Panc1 (cell line): ENCODE measurements at regions not wholly inside any gene's neighbourhood (a gene's known extent, or its start where the extent isn't known, plus 50 kb on each side); places are given as distances from the start of the nearest gene placed in this dataset.
"Not testable (repeated sequence)": the region's sequence is repeated elsewhere in the genome, so short reads cannot be mapped to it uniquely, and the experiment has no call there.

ENCODE experiments used
- ATAC-seq: fragments of 200-7000 bp; cut with Tn5 transposase; 2 replicates; pipeline ENCODE4 v1.9.1; 2020; ENCODE audit warnings: mild to moderate bottlenecking, moderate library complexity
- BruUV-seq: library from RNA; stranded (reverse); fragments of 400-500 nt; replicated peaks from 2 replicates; lab custom pipeline; 2021; lab: Mats Ljungman, UMichigan
- CTCF ChIA-PET: fragments of 300-600 bp; sonication (Branson Sonifier 250); formaldehyde crosslinking; loops from one replicate; lab custom pipeline; 2022; ENCODE audit warnings: antibody characterized with exemption; lab: Charles Lee
- POLR2A ChIA-PET: fragments of 300-600 bp; sonication (Branson Sonifier 250); formaldehyde crosslinking; loops from one replicate; lab custom pipeline; 2022; ENCODE audit warnings: antibody characterized with exemption; lab: Charles Lee
- DNase-seq: peaks from one replicate; pipeline ENCODE4 v3.0.0-alpha.2; 2010; ENCODE audit warnings: low read depth, low spot score
- H3K27ac ChIP-seq: 2 replicates; pipeline ENCODE4 v1.5.1; 2011; ENCODE audit warnings: mild to moderate bottlenecking, low read length, inconsistent platforms
- H3K27me3 ChIP-seq: fragments of 200-500 bp; sonication (Bioruptor generic); 2 replicates; pipeline ENCODE4 v1.6.0; 2014; ENCODE audit warnings: low read length, inconsistent platforms; ENCODE audit not compliant: control insufficient read depth, insufficient read depth
- H3K36me3 ChIP-seq: fragments of 200-500 bp; sonication (Bioruptor generic); 2 replicates; pipeline ENCODE4 v1.5.1; 2014; ENCODE audit warnings: inconsistent platforms, mild to moderate bottlenecking, low read length, moderate library complexity; ENCODE audit not compliant: control insufficient read depth, insufficient read depth
- H3K4me1 ChIP-seq: 2 replicates; pipeline ENCODE4 v1.5.1; 2011; ENCODE audit warnings: inconsistent platforms, mild to moderate bottlenecking, low read length, moderate library complexity; ENCODE audit not compliant: control insufficient read depth, insufficient read depth
- H3K4me3 ChIP-seq, 2 experiments: 2 replicates each; pipeline ENCODE4 v1.5.1; 2011 to 2012; ENCODE audit warnings: low read depth in 2 of 2, low read length in 2 of 2, mild to moderate bottlenecking in 2 of 2, inconsistent platforms in 1 of 2, moderate library complexity in 1 of 2
- H3K9me3 ChIP-seq: fragments of 200-500 bp; sonication (Bioruptor generic); 2 replicates; pipeline ENCODE4 v1.5.1; 2014; ENCODE audit warnings: low read depth, mild to moderate bottlenecking, inconsistent platforms, low read length, moderate library complexity; ENCODE audit not compliant: control insufficient read depth, insufficient read depth
- POLR2AphosphoS5 ChIP-seq: IDR thresholded peaks from 2 replicates; pipeline ENCODE4 v1.6.1; 2012; ENCODE audit warnings: mild to moderate bottlenecking, low read depth, low read length, moderate library complexity
- SIN3A ChIP-seq: IDR thresholded peaks from 2 replicates; pipeline ENCODE4 v1.6.1; 2012; ENCODE audit warnings: low read depth, mild to moderate bottlenecking, low read length, moderate library complexity, borderline replicate concordance; ENCODE audit not compliant: insufficient read depth
- TCF7L2 ChIP-seq: IDR thresholded peaks from 2 replicates; pipeline ENCODE4 v1.6.1; 2011; ENCODE audit warnings: mild to moderate bottlenecking, low read depth, low read length, inconsistent platforms
- in situ Hi-C: cut with HindIII; loops from 2 replicates; pipeline ENCODE4 v1.10.0; 2016; ENCODE audit warnings: low sequenced_read_pairs, low pct_unique_long_range_greater_than_20kb
- intact Hi-C: fragments of 100-400 bp; cut with micrococcal nuclease; formaldehyde crosslinking; loops from one replicate; pipeline ENCODE4 v1.10.0; 2022; ENCODE audit not compliant: unreplicated experiment
- TF ChIP-seq, protein P1 (sequence below), 2 experiments: IDR thresholded peaks; 2 replicates each; pipeline ENCODE4 v1.6.1; 2011 to 2012; ENCODE audit warnings: low read depth in 2 of 2, control low read depth in 1 of 2, low read length in 1 of 2, mild to moderate bottlenecking in 1 of 2, moderate library complexity in 1 of 2; ENCODE audit not compliant: insufficient read depth in 1 of 2
- TF ChIP-seq, protein P2 (sequence below): fragments of 450-650 bp; IDR thresholded peaks from 2 replicates; pipeline ENCODE4 v1.5.1; 2017; ENCODE audit warnings: mild to moderate bottlenecking

DNA sequence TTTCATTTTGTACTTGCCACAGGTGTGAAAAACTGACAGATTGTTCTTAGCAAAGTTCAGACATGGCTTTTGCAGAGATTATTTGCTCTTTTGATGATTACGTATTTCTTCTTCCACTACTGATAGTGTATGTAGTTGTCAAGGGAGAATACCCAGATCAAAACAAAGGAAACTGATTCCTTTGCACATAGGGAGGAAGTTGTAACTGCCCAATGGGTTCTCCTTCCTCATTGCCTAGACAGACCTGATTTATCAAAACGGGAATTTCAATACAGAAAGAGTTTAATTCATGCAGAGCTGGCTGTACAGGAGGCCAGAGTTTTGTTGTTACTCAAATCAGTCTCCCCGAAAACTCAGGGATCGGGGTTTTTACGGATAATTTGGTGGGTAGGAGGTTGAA lies 214.7 kb downstream of the BCAS1 start:
- intact Hi-C loops = no loop called here
- no TSS peak for BruUV-seq
- Histone ChIP-seq H3K27ac (peak overlapping the region; percentile 96), H3K36me3 (no peaks in the 10 kb centered on the region), H3K4me1 (peaks cover 22% of the 10 kb centered on the region), H3K9me3 (no peaks in the 10 kb centered on the region), H3K27me3 (no peaks in the 10 kb centered on the region), H3K4me3 (no peak overlapping the region)
- DNase-seq (no peak), ATAC-seq (0 out of 2 replicates have a peak, but pooled peaks have one; percentile 11)
- POLR2A ChIA-PET = no interaction called here
- TF ChIP-seq, protein P1, sequence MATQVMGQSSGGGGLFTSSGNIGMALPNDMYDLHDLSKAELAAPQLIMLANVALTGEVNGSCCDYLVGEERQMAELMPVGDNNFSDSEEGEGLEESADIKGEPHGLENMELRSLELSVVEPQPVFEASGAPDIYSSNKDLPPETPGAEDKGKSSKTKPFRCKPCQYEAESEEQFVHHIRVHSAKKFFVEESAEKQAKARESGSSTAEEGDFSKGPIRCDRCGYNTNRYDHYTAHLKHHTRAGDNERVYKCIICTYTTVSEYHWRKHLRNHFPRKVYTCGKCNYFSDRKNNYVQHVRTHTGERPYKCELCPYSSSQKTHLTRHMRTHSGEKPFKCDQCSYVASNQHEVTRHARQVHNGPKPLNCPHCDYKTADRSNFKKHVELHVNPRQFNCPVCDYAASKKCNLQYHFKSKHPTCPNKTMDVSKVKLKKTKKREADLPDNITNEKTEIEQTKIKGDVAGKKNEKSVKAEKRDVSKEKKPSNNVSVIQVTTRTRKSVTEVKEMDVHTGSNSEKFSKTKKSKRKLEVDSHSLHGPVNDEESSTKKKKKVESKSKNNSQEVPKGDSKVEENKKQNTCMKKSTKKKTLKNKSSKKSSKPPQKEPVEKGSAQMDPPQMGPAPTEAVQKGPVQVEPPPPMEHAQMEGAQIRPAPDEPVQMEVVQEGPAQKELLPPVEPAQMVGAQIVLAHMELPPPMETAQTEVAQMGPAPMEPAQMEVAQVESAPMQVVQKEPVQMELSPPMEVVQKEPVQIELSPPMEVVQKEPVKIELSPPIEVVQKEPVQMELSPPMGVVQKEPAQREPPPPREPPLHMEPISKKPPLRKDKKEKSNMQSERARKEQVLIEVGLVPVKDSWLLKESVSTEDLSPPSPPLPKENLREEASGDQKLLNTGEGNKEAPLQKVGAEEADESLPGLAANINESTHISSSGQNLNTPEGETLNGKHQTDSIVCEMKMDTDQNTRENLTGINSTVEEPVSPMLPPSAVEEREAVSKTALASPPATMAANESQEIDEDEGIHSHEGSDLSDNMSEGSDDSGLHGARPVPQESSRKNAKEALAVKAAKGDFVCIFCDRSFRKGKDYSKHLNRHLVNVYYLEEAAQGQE (IDR thresholded peaks at IDR 0.05; ENCODE audit: insufficient read depth in 1 of 2, low read depth in 2 of 2, low read length in 1 of 2) = no peak
- TF ChIP-seq SIN3A = no peak
- TF ChIP-seq, protein P2, sequence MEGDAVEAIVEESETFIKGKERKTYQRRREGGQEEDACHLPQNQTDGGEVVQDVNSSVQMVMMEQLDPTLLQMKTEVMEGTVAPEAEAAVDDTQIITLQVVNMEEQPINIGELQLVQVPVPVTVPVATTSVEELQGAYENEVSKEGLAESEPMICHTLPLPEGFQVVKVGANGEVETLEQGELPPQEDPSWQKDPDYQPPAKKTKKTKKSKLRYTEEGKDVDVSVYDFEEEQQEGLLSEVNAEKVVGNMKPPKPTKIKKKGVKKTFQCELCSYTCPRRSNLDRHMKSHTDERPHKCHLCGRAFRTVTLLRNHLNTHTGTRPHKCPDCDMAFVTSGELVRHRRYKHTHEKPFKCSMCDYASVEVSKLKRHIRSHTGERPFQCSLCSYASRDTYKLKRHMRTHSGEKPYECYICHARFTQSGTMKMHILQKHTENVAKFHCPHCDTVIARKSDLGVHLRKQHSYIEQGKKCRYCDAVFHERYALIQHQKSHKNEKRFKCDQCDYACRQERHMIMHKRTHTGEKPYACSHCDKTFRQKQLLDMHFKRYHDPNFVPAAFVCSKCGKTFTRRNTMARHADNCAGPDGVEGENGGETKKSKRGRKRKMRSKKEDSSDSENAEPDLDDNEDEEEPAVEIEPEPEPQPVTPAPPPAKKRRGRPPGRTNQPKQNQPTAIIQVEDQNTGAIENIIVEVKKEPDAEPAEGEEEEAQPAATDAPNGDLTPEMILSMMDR = no peak
- TF ChIP-seq TCF7L2 = no peak
- TF ChIP-seq POLR2AphosphoS5 = no peak
- CTCF ChIA-PET = interaction anchor here (0.7 kb wide), 1 partner anchor 52 kb away, joined by 4 read pairs; no protein-coding TSS in a partner anchor
- in situ Hi-C loops = no loop called here

DNA sequence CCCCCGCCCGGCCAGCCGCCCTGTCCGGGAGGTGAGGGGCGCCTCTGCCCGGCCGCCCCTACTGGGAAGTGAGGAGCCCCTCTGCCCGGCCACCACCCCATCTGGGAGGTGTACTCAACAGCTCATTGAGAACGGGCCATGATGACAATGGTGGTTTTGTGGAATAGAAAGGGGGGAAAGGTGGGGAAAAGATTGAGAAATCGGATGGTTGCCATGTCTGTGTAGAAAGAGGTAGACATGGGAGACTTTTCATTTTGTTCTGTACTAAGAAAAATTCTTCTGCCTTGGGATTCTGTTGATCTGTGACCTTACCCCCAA lies 215.8 kb downstream of the BCAS1 start:
- POLR2A ChIA-PET, H3K9me3 ChIP-seq, ATAC-seq, H3K27ac ChIP-seq, BruUV-seq, DNase-seq, H3K27me3 ChIP-seq, CTCF ChIA-PET, H3K36me3 ChIP-seq, H3K4me3 ChIP-seq, intact Hi-C loops, in situ Hi-C loops: not testable (repeated sequence)
- H3K4me1 ChIP-seq = peaks cover 22% of the 10 kb centered on the region

DNA sequence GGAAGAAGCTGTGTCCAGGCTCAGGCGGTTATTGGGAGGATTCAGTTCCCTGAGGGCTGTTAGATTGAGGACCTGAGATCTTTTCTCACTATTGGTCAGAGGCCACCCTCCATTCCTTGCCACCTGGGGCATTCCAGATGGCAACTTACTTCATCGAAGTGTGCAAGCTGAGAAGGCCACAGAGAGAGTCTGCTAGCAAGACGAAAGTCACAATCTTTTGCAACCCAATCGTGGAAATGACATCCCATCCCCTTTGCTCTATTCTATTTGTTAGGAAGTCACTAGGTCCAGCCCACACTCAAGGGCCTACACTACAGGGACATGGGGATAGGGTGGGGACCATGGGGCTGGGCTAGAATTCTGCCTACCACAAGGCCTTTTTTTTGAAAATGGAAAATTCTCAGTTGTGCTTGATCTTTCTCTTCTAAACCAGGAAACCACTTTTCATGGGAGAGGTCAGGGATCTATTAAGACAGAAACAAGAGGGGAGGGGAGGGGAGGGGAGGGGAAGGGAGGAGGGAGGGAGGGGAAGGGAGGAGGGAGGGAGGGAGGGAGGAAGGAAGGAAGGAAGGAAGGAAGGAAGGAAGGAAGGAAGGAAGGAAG lies 217.2 kb downstream of the BCAS1 start:
- ATAC-seq (no peak), DNase-seq (no peak)
- Histone ChIP-seq H3K4me3 (no peak overlapping the region), H3K9me3 (no peaks in the 10 kb centered on the region), H3K27me3 (no peaks in the 10 kb centered on the region), H3K36me3 (no peaks in the 10 kb centered on the region), H3K4me1 (peaks cover 21% of the 10 kb centered on the region), H3K27ac (peak overlapping the region; percentile 83)
- TF ChIP-seq SIN3A (no peak), TCF7L2 (no peak), POLR2AphosphoS5 (no peak)
- TF ChIP-seq, protein P2 = no peak
- TF ChIP-seq, protein P1 (IDR thresholded peaks at IDR 0.05; ENCODE audit: insufficient read depth in 1 of 2, low read depth in 2 of 2, low read length in 1 of 2) = no peak
- ChIA-PET CTCF (no interaction called here), POLR2A (interaction anchor here (0.7 kb wide), 1 partner anchor 342 kb away, joined by 7 read pairs; no protein-coding TSS in a partner anchor)
- BruUV-seq = no TSS peak
- intact Hi-C loops (no loop called here), in situ Hi-C loops (no loop called here)
